SK-N-DZ (cell line): ENCODE measurements at regions not wholly inside any gene's neighbourhood (a gene's known extent, or its start where the extent isn't known, plus 50 kb on each side); places are given as distances from the start of the nearest gene placed in this dataset.
A peak's percentile ranks its signal among the peaks of the same experiment; 100 is the strongest.

Source experiments
- DNase-seq: peaks from one replicate; pipeline ENCODE4 v3.0.0-alpha.2; 2015; ENCODE audit warnings: low spot score

DNA sequence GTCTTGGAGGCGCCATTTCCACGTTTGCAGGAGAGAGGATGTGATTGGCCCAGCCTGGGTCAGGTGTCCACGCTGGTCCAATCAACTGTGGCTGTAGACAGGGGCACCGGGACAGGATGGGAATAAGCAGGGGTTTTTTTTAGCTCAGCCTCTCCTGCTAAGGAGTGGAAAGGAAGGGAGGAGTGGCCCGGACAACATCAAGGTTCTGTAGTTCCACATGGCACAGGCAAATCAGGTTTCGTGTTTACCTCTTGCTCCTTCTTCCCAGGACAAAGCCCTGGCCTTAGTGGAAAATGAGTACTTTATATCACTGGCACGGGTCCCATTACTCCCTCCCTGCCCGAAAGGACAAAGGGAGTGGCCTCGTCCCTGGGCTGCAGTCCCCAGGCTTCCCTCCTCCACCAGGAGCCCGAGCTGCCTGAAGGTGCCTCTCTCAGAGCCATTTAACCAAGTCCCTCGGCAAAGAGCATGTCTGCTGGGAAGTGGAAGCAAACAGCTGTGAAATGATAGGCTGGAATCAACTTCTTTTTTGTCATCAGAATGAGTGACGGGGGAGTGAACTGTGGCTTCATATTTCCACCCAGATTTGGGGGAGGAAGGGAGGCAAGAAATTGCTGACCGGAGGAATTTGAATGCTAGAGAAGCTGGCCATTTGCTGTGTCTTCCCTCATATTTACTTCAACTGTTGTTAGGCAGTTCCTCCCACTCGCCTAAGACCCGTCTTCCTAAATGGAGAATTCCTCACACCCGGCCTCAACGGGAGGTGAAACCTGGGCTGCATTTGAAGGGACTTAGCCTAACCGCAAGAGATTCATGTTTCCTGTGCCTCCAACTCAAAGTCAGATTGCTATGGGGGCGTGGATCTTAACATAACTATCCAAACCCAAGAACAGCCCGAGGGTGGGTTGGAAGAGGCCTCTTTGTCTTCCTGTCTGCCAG, 84.9 kb upstream of the SLC44A3 start:
- DNase-seq: no peak

DNA sequence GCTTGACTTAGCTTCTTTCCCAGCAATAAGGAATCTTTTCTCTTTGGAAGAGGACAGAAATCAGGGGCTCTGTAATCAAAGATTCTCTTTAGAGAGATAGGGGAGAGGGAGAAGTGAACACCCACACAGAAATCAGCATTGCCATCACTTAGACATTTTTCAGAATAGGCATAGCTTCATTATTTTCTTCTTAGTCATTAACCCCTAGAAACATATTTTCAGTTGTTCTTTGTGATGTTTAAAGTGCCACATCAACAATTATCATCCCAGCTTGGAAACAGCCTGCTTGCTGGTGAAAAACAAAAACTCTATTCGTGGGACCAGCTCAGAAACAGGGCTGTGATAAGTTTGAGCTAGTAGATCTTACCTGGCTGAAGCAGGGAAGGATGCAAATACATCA, 88.3 kb upstream of the SLC44A3 start:
- DNase-seq: no peak

- DNase-seq: no peak
These were observed 89.7 kb upstream of the SLC44A3 start for GRCh38 chr1:94730450-94730849.

GRCh38 chr1:94729267-94729666, 90.9 kb upstream of the SLC44A3 start:
- no peak for DNase-seq

DNA sequence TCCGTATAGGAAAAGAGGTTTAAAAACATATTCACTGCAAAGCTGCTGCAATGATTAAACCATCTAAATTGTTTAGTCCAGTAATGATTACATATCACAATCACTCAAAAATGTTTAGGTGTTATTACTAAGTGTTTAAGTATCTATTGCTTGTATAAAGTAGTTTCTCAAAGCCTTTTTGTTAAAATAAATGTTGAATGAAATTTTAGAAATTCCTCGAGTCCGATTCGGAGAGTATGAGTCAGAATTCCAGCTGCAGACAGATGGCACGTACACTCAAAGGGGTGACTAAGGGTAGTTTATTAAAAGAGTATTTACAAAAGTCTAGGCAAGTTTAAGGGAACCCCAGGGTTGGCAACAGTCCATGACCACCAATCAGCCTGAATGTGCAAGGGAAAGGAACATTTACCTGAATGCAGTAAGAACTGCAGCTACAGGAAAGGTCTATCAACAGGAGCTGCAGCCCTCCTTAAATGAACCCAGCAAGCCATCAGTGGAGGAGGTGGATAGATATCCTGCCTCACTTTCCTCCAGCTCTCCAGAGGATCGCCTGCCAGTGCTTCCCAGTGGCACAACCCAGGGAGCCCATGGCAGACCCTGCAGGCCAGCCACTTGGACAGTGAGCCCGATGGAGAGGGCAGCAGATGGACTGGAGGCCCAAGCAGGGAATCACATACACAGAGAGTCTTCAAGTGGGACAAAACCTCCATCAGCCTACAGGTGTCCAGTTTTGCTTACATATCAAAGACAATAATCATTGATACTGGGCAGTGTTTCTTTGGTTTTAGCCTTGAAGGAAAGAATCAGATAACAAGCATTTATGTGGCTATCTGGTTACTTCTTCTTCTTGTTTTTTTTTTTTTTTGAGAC, 92.1 kb upstream of the SLC44A3 start:
- DNase-seq: no peak

- DNase-seq: no peak
These were observed 93.0 kb upstream of the SLC44A3 start for GRCh38 chr1:94726981-94727685.

- DNase-seq: no peak
These were observed 94.6 kb upstream of the SLC44A3 start for GRCh38 chr1:94725566-94725965.

DNA sequence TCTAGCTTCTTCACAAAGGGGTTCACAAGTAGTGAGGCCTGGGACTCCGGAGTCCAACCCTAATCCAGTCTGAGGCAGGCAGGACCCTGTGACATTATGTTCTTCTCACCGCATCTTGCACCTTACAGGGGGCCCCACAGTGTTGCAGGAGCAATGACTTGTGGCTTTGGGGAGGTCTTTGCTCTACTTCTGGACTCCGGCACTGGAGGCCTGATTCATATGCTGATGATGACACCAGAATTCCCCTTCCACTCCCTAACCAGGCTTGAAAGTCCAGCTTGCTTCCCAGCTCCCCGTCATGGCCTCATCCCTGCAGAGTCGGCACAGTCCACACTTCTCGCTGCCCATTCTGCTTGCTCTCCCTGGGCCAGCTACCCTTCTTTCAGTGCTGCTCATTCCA, 96.3 kb upstream of the SLC44A3 start:
- DNase-seq: no peak

- no peak for DNase-seq
These were observed 96.7 kb upstream of the SLC44A3 start for GRCh38 chr1:94723463-94723862.

DNA sequence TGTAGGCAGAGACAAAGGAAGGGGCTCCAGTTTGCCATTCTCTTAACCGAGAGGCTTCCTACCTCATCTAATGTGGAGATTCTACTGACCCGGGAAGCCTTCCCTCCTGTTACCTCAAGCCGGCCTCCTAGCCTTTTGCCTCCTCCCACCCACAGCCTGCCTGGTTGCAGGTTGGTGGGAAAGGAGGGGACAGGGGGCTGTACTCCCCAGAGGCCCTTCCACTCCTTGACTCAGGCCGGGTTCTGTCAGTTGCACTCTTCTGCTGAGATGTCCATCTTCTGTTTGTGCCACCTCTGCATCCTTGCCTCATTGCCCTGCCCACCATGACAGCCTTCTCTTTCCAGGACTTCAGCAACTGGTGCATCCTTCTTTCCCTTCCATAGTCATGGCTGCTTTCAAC, 98.0 kb upstream of the SLC44A3 start:
- DNase-seq: no peak

- no peak for DNase-seq
These were observed 98.9 kb upstream of the SLC44A3 start for GRCh38 chr1:94721240-94721639.

DNA sequence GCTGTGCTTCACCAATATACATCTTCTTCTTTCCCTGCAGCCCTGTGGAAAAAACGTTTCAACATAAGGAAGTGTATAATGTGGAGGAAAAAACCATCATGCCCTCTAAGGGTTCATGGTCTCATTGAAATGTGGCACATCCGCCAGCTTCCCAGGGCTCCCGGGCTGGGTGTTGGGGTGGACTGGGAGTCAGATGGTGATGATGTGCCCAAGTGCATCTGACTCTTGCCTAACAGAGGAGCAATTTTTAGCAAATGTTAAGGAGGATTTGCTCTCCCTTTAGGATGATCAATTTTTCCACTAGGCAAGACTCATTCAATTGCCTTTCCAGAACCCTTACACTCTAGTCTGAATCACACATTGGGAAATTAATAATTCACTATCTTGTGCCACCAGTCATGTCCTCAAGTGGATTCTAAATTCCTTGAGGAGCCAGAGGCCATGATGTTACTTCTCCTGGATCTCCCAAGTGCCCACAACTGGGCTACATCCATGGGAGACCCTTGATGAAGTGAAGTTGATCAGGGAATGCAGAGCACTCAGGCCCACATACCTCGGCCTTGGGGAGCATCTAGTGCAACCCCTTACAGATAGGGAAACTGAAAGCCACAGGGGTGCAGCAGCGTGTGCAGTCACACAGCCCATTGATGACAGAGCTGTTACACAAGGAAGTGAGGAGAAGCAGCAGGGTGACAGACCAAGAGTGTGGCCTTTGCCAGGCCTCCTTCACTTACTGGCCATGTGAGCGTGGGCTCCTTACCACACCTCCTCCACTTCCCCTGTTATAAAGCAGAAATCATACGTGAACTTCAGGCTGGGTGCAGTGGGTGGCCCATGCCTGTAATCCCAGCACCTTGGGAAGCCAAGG, 100.0 kb upstream of the SLC44A3 start:
- no peak for DNase-seq

DNA sequence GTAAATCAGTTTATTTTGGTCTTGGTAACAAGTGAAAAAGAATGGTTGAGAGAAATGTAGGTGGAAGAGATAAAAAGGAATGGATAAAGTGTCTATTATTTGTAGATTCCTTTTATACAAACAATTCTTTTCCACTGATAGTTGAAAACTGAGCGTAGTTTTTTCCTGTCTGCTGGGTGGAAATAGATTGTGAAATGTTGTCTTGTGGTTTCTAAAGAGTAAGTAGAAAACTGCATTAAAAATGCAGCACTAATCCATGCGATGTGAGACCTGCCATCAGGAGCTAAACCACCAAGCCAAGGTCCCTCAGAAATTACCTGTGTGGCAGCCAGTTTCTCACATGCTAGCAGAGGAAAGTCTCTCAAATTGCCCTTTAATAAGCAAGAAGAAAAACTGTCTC, 103.2 kb upstream of the SLC44A3 start:
- DNase-seq: no peak

DNA sequence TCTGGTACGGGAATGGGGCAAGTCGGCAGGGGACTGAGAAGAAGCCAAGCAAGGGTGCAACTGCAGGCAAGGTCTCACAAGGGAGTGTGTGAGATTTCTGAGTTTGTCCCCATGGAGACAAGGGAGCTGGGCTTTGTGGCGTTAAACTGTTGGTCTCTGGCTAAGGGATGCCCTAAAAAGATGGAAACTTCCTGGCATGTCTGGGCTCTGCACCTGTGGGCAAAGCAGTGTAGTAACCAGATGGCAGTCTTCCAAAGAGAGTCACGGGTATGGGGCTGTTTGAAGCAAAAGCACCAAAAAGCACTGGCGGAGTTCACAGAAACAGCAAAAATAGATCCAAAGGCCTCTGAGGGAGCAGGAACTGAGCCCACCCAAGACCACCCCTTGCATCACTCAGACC, 104.8 kb upstream of the SLC44A3 start:
- DNase-seq: no peak

DNA sequence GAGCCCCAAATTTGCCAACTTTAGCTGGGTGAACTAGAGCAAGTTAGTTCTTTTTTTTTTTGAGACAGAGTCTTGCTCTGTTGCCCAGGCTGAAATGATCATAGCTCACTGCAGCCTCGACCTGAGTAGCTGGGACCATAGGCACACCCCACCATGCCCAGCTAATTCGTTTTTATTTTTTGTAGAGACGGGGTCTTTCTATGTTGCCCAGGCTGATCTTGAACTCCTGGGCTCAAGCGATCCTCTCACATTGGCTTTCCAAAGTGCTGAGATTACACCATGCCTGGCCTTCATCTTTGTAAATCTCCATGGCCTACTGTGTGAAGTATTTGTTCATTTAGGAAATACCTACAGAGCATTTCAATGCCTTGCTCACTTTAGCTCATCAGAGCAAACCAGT, 105.6 kb upstream of the SLC44A3 start:
- no peak for DNase-seq

DNA sequence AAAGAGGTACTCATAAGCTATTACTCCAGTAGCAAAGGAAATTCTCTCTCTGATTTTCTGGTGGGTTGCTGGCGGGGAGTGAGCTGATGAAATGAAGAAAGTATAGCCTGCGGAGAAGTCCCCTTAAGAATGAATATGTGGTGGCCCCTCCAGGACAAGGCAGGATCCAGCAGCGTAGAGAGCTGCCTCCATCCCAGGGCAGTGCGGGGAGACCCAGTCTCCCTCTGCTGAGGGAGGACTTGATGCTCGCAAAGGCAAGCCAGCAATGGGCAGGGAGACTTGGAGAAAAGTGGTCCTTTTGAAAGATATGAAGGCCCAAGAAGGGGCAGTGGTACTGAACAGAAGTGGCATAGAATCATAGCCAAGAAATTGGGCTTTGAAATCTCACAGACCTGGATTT, 106.0 kb upstream of the SLC44A3 start:
- DNase-seq: no peak

GRCh38 chr1:94713472-94714141, 106.5 kb upstream of the SLC44A3 start:
- DNase-seq: peak; percentile 32

DNA sequence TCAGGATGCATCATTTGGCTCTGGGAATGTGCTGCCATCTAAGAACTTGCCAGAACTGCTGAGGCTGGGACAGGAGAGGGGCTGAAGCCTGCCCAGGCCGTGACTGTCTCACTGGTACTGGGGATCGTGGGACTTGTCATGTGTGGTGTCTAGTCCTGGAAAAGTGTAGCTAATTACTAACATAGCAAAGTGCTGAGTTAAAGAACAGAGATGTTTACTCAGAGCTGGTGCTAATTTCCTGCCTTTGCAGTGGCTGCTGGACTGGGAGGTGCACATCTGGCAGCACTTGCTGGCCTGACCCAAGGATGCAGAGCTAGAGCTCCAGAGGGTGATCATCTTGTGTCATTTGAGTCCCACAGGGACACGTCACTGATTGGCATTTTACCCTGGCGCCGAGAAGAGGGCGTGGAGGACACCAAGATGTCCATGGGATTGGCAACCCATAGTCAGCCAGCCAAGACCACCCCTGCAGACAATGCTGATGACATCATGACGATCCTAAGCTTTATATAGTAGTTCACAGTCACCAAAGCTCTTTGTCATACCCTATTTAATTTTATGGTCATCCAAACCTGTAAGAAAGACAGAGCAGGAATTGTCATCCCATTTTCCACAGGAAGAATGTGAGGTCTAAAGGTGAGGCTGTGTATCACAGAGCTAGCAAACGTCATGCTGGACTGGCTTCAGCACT, 110.1 kb upstream of the SLC44A3 start:
- no peak for DNase-seq

DNA sequence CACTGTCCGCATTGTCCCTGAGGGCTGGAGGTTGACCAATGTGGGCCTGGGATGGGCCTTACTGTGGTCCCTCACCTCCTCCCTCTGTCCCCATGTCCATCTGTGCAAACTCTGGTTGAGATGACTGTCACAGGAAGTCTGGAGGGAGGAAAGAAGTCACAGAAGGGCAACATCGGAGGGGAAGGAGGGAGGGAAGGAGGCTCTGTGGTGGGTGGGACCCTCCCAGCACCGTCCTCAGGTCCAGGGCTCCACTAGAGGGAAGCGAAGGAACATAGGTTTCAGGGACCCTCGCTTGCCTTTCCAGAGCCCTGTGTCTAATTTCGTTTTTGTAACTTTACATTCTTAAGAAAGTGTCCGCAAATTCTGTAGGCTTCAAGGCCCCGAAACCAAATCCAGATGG, 111.3 kb upstream of the SLC44A3 start:
- no peak for DNase-seq

- DNase-seq: no peak
These were observed 111.9 kb upstream of the SLC44A3 start for GRCh38 chr1:94708299-94708685.
